SIG-M5 (cell line): ENCODE measurements at regions not wholly inside any gene's neighbourhood (a gene's known extent, or its start where the extent isn't known, plus 50 kb on each side); places are given as distances from the start of the nearest gene placed in this dataset.

Experiments used
- DNase-seq: peaks from one replicate; lab custom pipeline; 2025; lab: John Stamatoyannopoulos, UW

GRCh38 chr1:212225871-212226302, 59.3 kb upstream of the PPP2R5A start:
- DNase-seq, result no peak

GRCh38 chr1:212226467-212226866, 58.7 kb upstream of the PPP2R5A start:
- no peak for DNase-seq

GRCh38 chr1:212228076-212228475, 57.1 kb upstream of the PPP2R5A start:
- DNase-seq, result no peak

DNA sequence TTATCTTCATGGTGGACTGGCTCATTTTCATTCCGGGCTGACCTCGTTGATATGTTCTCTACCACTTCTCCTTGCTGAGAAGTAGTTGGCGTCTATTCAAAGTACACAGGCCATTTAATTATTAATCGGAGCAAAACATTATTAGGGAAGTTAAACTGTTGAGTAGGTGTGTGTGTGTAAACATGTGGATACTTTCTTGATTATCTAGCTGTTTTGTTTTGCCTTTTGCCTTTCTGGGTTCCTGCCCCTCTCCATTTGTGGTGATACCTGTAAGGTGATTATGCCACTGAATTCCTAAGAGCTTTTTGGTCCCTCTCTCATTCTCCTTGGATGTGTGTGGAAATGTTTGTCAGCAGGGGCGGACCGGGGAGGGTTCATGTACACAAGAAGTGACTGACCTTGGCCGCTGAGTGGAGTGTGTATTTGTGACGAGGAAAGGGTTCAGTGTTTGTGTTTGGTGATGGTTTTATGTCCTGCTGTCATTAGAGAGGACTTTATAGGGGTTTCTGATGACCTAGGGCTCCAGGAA, 56.6 kb upstream of the PPP2R5A start:
- no peak for DNase-seq

DNA sequence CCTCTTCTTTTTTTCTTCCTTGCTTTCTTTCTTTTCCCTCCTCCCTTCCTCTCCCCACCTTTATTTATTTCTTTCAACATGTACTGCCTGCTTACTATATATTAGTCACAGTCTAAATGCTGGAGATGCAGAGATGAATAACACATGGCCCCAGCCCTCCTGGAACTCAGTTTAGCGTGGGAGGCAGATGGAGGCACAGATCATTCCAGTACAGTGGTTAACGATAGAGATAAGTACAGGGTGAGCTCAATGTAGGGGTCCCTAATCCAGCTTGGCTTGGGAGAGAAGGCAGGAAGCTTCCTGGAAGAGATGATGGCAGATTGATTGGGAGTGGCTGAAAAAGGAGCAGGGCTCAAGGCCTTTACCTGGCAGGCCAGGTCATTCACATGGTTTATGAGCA, 55.6 kb upstream of the PPP2R5A start:
- DNase-seq, result no peak

DNA sequence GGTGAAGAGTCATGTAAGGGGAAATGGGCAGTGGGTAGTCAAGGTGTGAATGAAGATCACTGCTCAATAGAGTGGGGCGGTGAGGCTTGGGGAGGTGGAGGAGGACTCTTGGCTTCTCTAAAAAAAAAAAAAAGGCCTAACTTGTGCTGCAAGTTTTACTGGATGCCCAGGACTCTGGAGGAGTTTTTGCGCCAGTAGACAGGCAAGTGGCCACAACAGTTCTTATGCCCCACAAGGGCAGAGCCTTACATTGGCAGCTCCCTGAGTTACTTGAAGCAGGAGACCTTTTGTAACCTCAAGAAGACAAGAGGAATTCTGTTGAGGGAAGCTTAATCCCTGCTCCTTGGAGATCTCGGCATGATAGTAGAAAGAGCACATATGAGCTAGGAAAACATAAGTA, 54.9 kb upstream of the PPP2R5A start:
- no peak for DNase-seq

- DNase-seq, result no peak
Measured at GRCh38 chr1:212231372-212231771, 53.8 kb upstream of the PPP2R5A start.

DNA sequence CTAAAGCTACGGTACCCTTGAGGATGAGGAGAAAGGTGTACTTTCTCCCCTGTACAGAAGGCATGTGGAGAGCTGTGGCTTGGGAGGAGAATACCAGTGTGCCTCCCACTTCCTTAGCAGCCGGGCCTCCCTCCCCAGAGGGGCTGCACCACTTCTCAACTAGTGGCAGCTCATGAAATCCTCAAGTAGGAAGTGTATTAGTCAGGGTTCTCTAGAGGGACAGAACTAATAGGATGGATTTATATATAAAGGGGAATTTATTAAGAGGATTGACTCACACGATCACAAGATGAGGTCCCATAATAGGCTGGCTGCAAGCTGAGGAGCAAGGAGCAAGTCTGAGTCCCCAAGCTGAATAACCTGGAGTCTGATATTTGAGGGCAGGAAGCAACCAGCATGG, 53.1 kb upstream of the PPP2R5A start:
- no peak for DNase-seq

- no peak for DNase-seq
Measured at GRCh38 chr1:212233321-212233720, 51.9 kb upstream of the PPP2R5A start.

DNA sequence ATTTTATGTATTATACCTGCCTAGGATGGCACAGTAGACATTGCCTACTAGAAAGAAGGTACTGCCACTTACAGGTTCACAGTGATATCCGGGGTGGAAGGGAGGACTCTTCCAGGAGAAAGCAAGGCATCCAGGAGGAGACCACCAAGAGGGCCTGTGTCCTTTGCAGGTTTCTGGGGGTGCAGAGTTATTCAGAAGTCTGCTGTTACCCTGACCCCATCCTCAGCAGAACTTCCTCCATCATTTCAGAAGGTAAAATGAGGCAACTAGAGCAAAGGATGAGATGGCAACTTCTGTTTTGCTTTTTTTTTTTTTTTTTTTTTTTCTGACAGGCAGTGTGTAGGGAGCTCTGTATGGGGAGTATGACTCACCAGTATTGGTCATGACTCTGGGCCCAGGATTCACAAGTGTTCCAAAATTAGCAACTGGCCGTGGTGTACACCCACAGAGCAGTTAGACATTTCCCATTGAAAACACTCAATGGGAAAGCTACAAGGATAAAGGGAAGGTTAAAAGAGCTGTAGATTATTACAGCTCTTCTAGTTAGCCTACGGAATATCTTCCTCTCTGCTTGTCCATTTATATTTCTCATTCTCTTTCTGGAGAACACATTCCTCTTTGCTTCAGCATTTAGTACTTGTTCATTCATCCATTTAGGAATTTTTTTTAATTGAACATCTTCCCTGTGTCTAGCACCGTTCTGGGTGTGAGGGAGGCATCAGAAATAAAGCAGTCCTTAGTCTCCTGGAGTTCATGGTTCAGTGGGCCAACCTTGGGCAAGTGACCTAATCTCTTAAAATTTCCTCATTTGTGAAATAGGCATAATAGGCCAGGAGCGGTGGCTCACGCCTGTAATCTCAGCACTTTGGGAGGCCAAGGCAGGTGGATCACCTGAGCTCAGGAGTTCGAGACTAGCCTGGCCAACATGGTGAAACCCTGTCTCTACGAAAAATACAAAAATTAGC, 50.5 kb upstream of the PPP2R5A start:
- DNase-seq, result peak; percentile 87
